Tibial nerve (tissue), 4 donors: ENCODE measurements at regions not wholly inside any gene's neighbourhood (a gene's known extent, or its start where the extent isn't known, plus 50 kb on each side); places are given as distances from the start of the nearest gene placed in this dataset.

Experiments used
- DNase-seq, 2 donors: peaks; one replicate each; pipeline ENCODE4 v3.0.0-alpha.2; 2019; ENCODE audit warnings: low spot score in 2 of 2
- H3K27ac ChIP-seq, 4 donors: fragments of 200-600 bp; sonication (generic) in 3 of 4; one replicate each; pipeline ENCODE4 v1.5.1; 2017 to 2019; ENCODE audit warnings: mild to moderate bottlenecking in 1 of 4
- H3K27me3 ChIP-seq, 2 donors: fragments of 200-600 bp; sonication (generic) in 1 of 2; one replicate each; pipeline versions ENCODE4 v1.5.1 to v1.6.0; 2017 to 2019
- H3K36me3 ChIP-seq, 3 donors: fragments of 200-600 bp; sonication (generic); one replicate each; pipeline ENCODE4 v1.5.1; 2018 to 2019
- H3K4me1 ChIP-seq, 4 donors: fragments of 200-600 bp; sonication (generic) in 3 of 4; one replicate each; pipeline ENCODE4 v1.5.1; 2017 to 2019
- H3K4me3 ChIP-seq, 4 donors: fragments of 200-600 bp; sonication (generic) in 3 of 4; one replicate each; pipeline ENCODE4 v1.5.1; 2017 to 2019; ENCODE audit warnings: mild to moderate bottlenecking in 1 of 4, moderate library complexity in 1 of 4
- H3K9me3 ChIP-seq, 4 donors: fragments of 200-600 bp; sonication (generic) in 3 of 4; one replicate each; pipeline ENCODE4 v1.5.1; 2017 to 2019
- CTCF ChIP-seq, 5 experiments: fragments of 200-600 bp in 3 of 5; fragments of 450-650 bp in 2 of 5; sonication (generic) in 3 of 5; IDR thresholded peaks; one replicate each; pipeline ENCODE4 v1.5.1; 2016 to 2019; ENCODE audit warnings: antibody characterized with exemption in 5 of 5, mild to moderate bottlenecking in 3 of 5, moderate library complexity in 2 of 5
- EP300 ChIP-seq, 2 donors: sonication (generic); formaldehyde crosslinking; IDR thresholded peaks; one replicate each; pipeline ENCODE4 v1.6.1; 2017; ENCODE audit warnings: antibody characterized with exemption in 2 of 2, mild to moderate bottlenecking in 1 of 2
- POLR2A ChIP-seq, 2 donors: fragments of 450-650 bp; IDR thresholded peaks; one replicate each; pipeline ENCODE4 v1.6.1; 2017; ENCODE audit warnings: antibody characterized with exemption in 2 of 2, mild to moderate bottlenecking in 2 of 2, moderate library complexity in 2 of 2
- WGBS, 2 donors: methylation state at CpG; one replicate each; pipeline ENCODE4 v1.1.5; 2018; 5-methylcytosine and 5-hydroxymethylcytosine counted together

GRCh38 chr2:21260311-21260710, 136.5 kb downstream of the TDRD15 start:
- WGBS, 2 donors = 78 to 81% methylated on average over 3 of the region's 3 CpGs
- no peaks in the 10 kb centered on the region for H3K27me3 ChIP-seq
- no peak overlapping the region for H3K27ac ChIP-seq
- TF ChIP-seq POLR2A (IDR thresholded peaks at IDR 0.05) (no peak), EP300 (IDR thresholded peaks at IDR 0.05) (no peak), CTCF (IDR thresholded peaks at IDR 0.05) (no peak)
- H3K4me3 ChIP-seq = no peak overlapping the region
- no peaks in the 10 kb centered on the region for H3K9me3 ChIP-seq
- no peaks in the 10 kb centered on the region for H3K36me3 ChIP-seq
- no peak for DNase-seq
- peaks cover 0 to 40% (median 4%) of the 10 kb centered on the region in 4 donors for H3K4me1 ChIP-seq

DNA sequence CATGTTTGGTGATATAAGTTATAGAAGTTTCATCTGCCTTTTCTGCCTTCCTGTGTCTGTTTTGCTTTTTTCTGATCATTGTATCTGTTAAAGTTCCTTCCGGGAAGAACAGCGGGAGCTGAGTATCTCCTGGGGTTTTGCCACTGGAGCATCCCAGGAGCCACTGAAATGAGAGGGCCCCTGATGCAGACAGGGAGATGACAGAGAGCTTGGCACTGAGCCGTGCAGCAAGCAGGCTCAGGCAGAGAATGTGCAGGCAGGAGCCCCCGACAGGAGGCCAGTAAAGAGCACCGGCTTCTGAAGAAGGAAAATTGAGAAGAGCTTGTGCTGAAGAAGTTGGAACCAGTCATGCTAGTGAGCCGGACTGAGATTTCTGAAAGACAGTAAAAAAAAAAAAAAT, 137.8 kb downstream of the TDRD15 start:
- no peaks in the 10 kb centered on the region for H3K9me3 ChIP-seq
- H3K27ac ChIP-seq = no peak overlapping the region
- no peak for TF ChIP-seq POLR2A (IDR thresholded peaks at IDR 0.05)
- TF ChIP-seq EP300 (IDR thresholded peaks at IDR 0.05) = no peak
- no peak for TF ChIP-seq CTCF (IDR thresholded peaks at IDR 0.05)
- 72 to 87% methylated on average over 6 of the region's 6 CpGs for WGBS, 2 donors
- peaks cover 0 to 27% (median 0%) of the 10 kb centered on the region in 4 donors for H3K4me1 ChIP-seq
- H3K36me3 ChIP-seq = no peaks in the 10 kb centered on the region
- H3K4me3 ChIP-seq = no peak overlapping the region
- DNase-seq = no peak
- no peaks in the 10 kb centered on the region for H3K27me3 ChIP-seq

GRCh38 chr2:21262426-21262940, 138.7 kb downstream of the TDRD15 start:
- no peaks in the 10 kb centered on the region for H3K36me3 ChIP-seq
- no peak for DNase-seq
- H3K4me1 ChIP-seq = peaks cover 0 to 27% (median 0%) of the 10 kb centered on the region in 4 donors
- no peak overlapping the region for H3K4me3 ChIP-seq
- no peaks in the 10 kb centered on the region for H3K9me3 ChIP-seq
- H3K27me3 ChIP-seq = no peaks in the 10 kb centered on the region
- no peak overlapping the region for H3K27ac ChIP-seq
- 83 to 92% methylated on average over 2 of the region's 2 CpGs for WGBS, 2 donors
- TF ChIP-seq EP300 (IDR thresholded peaks at IDR 0.05) (no peak), POLR2A (IDR thresholded peaks at IDR 0.05) (no peak), CTCF (IDR thresholded peaks at IDR 0.05) (no peak)

GRCh38 chr2:21263622-21264021, 139.9 kb downstream of the TDRD15 start:
- no peaks in the 10 kb centered on the region for H3K9me3 ChIP-seq
- H3K36me3 ChIP-seq = no peaks in the 10 kb centered on the region
- no peak overlapping the region for H3K27ac ChIP-seq
- H3K4me3 ChIP-seq = no peak overlapping the region
- H3K27me3 ChIP-seq = no peaks in the 10 kb centered on the region
- TF ChIP-seq EP300 (IDR thresholded peaks at IDR 0.05) (no peak), POLR2A (IDR thresholded peaks at IDR 0.05) (no peak), CTCF (IDR thresholded peaks at IDR 0.05) (no peak)
- H3K4me1 ChIP-seq = peaks cover 0 to 30% (median 3%) of the 10 kb centered on the region in 4 donors
- no peak for DNase-seq
- WGBS, 2 donors = 41 to 45% methylated on average over 3 of the region's 3 CpGs

DNA sequence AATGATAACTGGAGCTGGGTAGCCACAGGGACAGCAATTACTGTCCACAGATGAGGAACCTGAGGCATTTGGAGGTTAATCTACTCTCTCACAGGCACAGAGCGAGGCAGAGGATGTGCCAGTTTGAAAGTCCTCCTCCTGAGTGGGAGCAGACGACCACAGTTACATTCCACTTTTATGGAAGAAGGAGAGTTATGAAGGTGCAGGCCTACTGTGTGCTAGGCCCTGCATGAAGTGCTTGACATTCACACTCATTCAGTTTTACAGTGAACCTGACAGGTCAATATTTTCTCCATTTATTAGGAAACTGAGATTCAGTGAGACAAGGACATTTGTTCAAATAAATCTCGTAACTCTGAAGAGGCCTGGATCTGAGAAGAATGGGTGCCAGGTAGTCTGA, 142.0 kb downstream of the TDRD15 start:
- Histone ChIP-seq H3K4me3 (no peak overlapping the region), H3K27me3 (no peaks in the 10 kb centered on the region), H3K9me3 (no peaks in the 10 kb centered on the region), H3K36me3 (no peaks in the 10 kb centered on the region), H3K4me1 (peaks cover 0 to 46% (median 11%) of the 10 kb centered on the region in 4 donors), H3K27ac (no peak overlapping the region)
- WGBS, 2 donors = 93% methylated on average over 3 of the region's 3 CpGs
- TF ChIP-seq CTCF (IDR thresholded peaks at IDR 0.05) (no peak), EP300 (IDR thresholded peaks at IDR 0.05) (no peak), POLR2A (IDR thresholded peaks at IDR 0.05) (no peak)
- DNase-seq = no peak
